Effector memory CD4-positive, alpha-beta T cell (primary cell): ENCODE measurements at regions not wholly inside any gene's neighbourhood (a gene's known extent, or its start where the extent isn't known, plus 50 kb on each side); places are given as distances from the start of the nearest gene placed in this dataset.
"Not testable (repeated sequence)": the region's sequence is repeated elsewhere in the genome, so short reads cannot be mapped to it uniquely, and the experiment has no call there.

Source experiments
- DNase-seq, 3 donors: peaks; one replicate each; pipeline ENCODE4 v3.0.0-alpha.2; 2020
- H3K27ac ChIP-seq: 2 replicates; pipeline ENCODE4 v1.7.0; 2013; ENCODE audit warnings: mild to moderate bottlenecking, low read length, moderate library complexity; ENCODE audit not compliant: insufficient read depth, poor library complexity, severe bottlenecking
- H3K27me3 ChIP-seq: replicated peaks from 2 replicates; pipeline ENCODE4 v1.7.0; 2013; ENCODE audit warnings: mild to moderate bottlenecking, low read length; ENCODE audit not compliant: insufficient read depth, control insufficient read depth, poor library complexity, severe bottlenecking
- H3K36me3 ChIP-seq: 2 replicates; pipeline ENCODE4 v1.7.0; 2013; ENCODE audit warnings: mild to moderate bottlenecking, low read length, moderate library complexity; ENCODE audit not compliant: control insufficient read depth, insufficient read depth
- H3K4me1 ChIP-seq: 2 replicates; pipeline ENCODE4 v1.7.0; 2013; ENCODE audit warnings: low read length, mild to moderate bottlenecking; ENCODE audit not compliant: control insufficient read depth, insufficient read depth, poor library complexity, severe bottlenecking
- H3K4me3 ChIP-seq: 2 replicates; pipeline ENCODE4 v1.7.0; 2013; ENCODE audit warnings: low read length, low read depth, mild to moderate bottlenecking; ENCODE audit not compliant: insufficient read depth, poor library complexity, severe bottlenecking
- H3K9me3 ChIP-seq: 2 replicates; pipeline ENCODE4 v1.7.0; 2013; ENCODE audit warnings: mild to moderate bottlenecking, low read length, moderate library complexity; ENCODE audit not compliant: control insufficient read depth

- H3K36me3 ChIP-seq, result no peaks in the 10 kb centered on the region
- H3K4me1 ChIP-seq, result no peaks in the 10 kb centered on the region
- no peak overlapping the region for H3K4me3 ChIP-seq
- peaks cover 5% of the 10 kb centered on the region for H3K27me3 ChIP-seq
- no peak overlapping the region for H3K27ac ChIP-seq
- no peaks in the 10 kb centered on the region for H3K9me3 ChIP-seq
- DNase-seq, result no peak
Measured at GRCh38 chr7:25596443-25596842, 368.2 kb upstream of the NPVF start.

DNA sequence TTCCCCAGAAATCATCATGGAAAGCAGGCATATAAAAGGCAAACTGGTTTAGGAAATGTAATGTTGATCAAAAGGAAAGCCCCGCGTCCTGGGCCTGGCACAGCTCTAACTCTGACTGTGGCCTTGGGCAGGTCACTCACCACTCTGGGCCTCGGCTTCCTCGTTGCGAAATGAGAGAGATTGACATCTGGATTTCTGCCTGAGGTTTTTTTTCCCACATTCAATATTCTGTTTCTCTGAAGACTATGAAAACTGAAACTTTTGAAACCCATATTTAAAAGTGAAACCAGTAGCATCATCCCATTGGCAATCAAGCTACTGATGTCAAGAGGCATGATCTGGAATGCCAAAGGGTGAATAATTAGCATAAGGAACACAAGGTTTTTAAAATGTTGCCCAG lies 369.7 kb upstream of the NPVF start:
- Histone ChIP-seq H3K9me3 (no peaks in the 10 kb centered on the region), H3K36me3 (no peaks in the 10 kb centered on the region), H3K4me1 (no peaks in the 10 kb centered on the region), H3K27me3 (peaks cover 5% of the 10 kb centered on the region), H3K27ac (no peak overlapping the region), H3K4me3 (no peak overlapping the region)
- no peak for DNase-seq

GRCh38 chr7:25598765-25599164 lies 370.5 kb upstream of the NPVF start:
- no peak overlapping the region for H3K27ac ChIP-seq
- H3K4me1 ChIP-seq, result no peaks in the 10 kb centered on the region
- DNase-seq, result no peak
- H3K27me3 ChIP-seq, result peaks cover 5% of the 10 kb centered on the region
- no peaks in the 10 kb centered on the region for H3K36me3 ChIP-seq
- H3K4me3 ChIP-seq, result no peak overlapping the region
- no peaks in the 10 kb centered on the region for H3K9me3 ChIP-seq

- DNase-seq, result no peak
- Histone ChIP-seq H3K4me1 (no peaks in the 10 kb centered on the region), H3K4me3 (no peak overlapping the region), H3K27me3 (peaks cover 5% of the 10 kb centered on the region), H3K27ac (no peak overlapping the region), H3K36me3 (no peaks in the 10 kb centered on the region), H3K9me3 (no peaks in the 10 kb centered on the region)
Measured at GRCh38 chr7:25600262-25600920, 372.1 kb upstream of the NPVF start.

GRCh38 chr7:25602730-25603426 lies 374.6 kb upstream of the NPVF start:
- H3K9me3 ChIP-seq, H3K4me1 ChIP-seq, DNase-seq, H3K27ac ChIP-seq, H3K36me3 ChIP-seq, H3K4me3 ChIP-seq, H3K27me3 ChIP-seq: not testable (repeated sequence)

DNA sequence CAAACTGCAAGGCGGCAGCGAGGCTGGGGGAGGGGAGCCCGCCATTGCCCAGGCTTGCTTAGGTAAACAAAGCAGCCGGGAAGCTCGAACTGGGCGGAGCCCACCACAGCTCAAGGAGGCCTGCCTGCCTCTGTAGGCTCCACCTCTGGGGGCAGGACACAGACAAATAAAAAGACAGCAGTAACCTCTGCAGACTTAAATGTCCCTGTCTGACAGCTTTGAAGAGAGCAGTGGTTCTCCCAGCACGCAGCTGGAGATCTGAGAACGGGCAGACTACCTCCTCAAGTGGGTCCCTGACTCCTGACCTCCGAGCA lies 375.1 kb upstream of the NPVF start:
- not testable (repeated sequence) for H3K36me3 ChIP-seq, DNase-seq, H3K27ac ChIP-seq, H3K9me3 ChIP-seq, H3K4me1 ChIP-seq, H3K4me3 ChIP-seq, H3K27me3 ChIP-seq

DNA sequence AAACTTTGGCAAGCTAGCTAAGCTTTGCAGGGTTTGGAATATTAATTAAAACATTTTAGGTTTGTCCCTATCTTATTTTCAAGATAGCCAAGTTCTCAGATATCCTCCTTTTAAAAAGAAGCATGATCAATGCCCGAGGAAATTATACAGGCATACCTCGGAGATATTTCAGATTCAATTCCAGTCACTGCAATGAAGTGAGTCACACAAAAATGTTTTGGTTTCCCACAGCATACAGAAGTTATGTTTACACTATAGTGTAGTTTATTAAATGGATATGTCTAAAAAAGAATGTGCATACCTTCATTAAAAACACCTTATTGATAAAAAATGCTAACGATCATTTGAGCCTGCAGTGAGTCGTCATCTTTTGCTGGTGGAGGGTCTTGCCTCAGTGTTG lies 382.9 kb upstream of the NPVF start:
- no peak for DNase-seq
- no peaks in the 10 kb centered on the region for H3K36me3 ChIP-seq
- no peak overlapping the region for H3K27ac ChIP-seq
- no peaks in the 10 kb centered on the region for H3K4me1 ChIP-seq
- H3K9me3 ChIP-seq, result no peaks in the 10 kb centered on the region
- H3K27me3 ChIP-seq, result no peaks in the 10 kb centered on the region
- no peak overlapping the region for H3K4me3 ChIP-seq

GRCh38 chr7:25613912-25614311 lies 385.6 kb upstream of the NPVF start:
- no peaks in the 10 kb centered on the region for H3K36me3 ChIP-seq

GRCh38 chr7:25614415-25614814 lies 386.1 kb upstream of the NPVF start:
- no peaks in the 10 kb centered on the region for H3K9me3 ChIP-seq
- no peak for DNase-seq
- H3K27ac ChIP-seq, result no peak overlapping the region
- H3K4me3 ChIP-seq, result no peak overlapping the region
- H3K27me3 ChIP-seq, result no peaks in the 10 kb centered on the region
- H3K36me3 ChIP-seq, result no peaks in the 10 kb centered on the region
- H3K4me1 ChIP-seq, result no peaks in the 10 kb centered on the region

More at GRCh38 chr7:25613912-25614311, 385.6 kb upstream of the NPVF start:
- H3K4me1 ChIP-seq, result no peaks in the 10 kb centered on the region
- H3K4me3 ChIP-seq, result no peak overlapping the region
- no peaks in the 10 kb centered on the region for H3K27me3 ChIP-seq
- no peak overlapping the region for H3K27ac ChIP-seq
- DNase-seq, result no peak
- no peaks in the 10 kb centered on the region for H3K9me3 ChIP-seq

DNA sequence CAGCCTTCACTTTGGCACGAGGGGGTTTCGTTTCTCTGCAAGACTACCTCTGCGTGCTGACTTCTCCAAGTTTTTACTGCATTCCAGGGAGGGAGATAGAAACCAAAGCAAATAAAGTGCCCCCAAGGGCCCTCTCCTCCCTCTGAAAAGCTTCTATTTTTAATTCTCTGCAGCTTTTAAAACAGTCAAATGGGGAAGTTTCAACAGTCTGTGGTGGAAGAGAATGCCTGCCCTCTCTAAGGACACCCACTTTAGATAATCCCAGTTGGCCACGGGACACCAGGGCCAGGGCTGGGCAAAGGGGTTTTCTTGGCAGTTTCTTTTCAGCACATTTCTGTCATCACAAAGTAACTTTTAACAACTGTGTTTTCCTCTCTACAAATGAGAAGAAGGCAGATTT lies 386.7 kb upstream of the NPVF start:
- no peak for DNase-seq
- no peak overlapping the region for H3K4me3 ChIP-seq
- H3K9me3 ChIP-seq, result no peaks in the 10 kb centered on the region
- no peaks in the 10 kb centered on the region for H3K36me3 ChIP-seq
- no peaks in the 10 kb centered on the region for H3K4me1 ChIP-seq
- no peak overlapping the region for H3K27ac ChIP-seq
- H3K27me3 ChIP-seq, result no peaks in the 10 kb centered on the region
